Stimulated activated CD8-positive, alpha-beta memory T cell treated with anti-CD3 and anti-CD28 coated beads, Interleukin-12 subunit alpha, Interleukin-12 subunit beta, amount 100 ng/mL, for 1 hour (primary cell): ENCODE measurements at regions not wholly inside any gene's neighbourhood (a gene's known extent, or its start where the extent isn't known, plus 50 kb on each side); places are given as distances from the start of the nearest gene placed in this dataset.
"Not testable (repeated sequence)": the region's sequence is repeated elsewhere in the genome, so short reads cannot be mapped to it uniquely, and the experiment has no call there.

ENCODE experiments used
- DNase-seq: peaks from one replicate; pipeline ENCODE4 v3.0.0-alpha.2; 2020; ENCODE audit warnings: low read depth

DNA sequence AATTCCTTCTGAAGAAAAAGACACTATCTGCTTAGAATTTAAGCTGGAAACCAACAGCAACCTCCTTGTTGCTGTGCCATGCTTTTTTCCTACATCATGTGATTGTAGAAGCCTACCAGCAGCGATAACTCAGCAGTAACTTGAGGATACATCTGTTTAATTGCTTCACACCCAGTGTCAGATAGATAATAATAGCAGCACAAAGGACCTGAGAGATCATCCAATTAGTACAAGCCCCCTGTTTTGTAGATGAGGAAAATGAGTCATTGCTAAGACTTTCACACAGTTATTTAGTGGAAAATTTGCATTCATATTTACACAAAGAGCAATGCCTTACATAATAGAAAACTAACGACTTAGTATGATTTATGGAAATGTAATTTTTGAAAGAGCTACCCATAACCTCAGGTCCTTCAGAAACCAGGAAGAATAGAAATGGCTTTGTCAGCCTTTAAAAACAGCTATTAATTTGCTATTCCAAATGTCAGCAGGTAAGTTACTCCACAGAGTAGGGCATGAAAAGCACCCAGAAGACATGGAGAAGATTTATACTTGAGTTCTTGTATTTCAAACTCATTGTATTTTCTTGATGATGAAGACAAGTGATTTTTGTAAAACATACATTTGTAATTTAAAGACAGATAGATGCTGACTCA is 93.7 kb upstream of the SGCG start:
- DNase-seq: no peak

GRCh38 chr13:23087880-23088279 is 92.9 kb upstream of the SGCG start:
- no peak for DNase-seq

DNA sequence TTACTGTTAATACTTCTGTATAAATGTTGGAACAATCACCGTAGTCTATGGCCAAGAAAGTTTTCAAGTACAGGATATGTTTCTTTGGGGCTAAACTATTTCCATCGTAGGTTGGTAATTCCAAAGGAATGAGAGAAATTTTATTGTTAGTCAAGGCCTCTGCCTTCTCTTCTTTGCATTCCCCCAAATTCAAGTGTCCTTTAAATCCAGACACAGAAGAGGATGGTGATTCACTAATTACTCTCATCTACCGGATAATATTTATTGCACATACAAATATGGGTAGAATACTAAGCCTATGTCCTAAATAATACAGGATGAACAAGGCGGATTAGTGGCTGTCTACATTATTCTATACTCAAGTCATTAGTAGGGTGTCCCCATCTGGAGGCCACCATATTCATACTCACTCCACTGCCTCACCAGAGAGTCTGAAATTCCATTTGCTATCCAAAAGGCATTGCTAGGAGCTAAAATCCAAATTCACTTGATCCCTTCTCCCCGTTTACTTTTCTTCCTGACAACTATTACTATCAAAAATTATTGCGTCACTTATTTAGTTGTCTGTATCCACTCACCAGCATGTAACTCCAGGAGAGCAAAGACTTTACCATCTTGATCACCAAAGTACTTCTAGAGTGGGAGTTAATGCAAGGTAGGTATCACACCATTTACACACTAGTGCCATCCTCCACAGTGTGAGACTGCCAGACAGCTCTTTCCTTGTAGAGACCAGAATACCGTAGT is 82.4 kb upstream of the SGCG start:
- no peak for DNase-seq

DNA sequence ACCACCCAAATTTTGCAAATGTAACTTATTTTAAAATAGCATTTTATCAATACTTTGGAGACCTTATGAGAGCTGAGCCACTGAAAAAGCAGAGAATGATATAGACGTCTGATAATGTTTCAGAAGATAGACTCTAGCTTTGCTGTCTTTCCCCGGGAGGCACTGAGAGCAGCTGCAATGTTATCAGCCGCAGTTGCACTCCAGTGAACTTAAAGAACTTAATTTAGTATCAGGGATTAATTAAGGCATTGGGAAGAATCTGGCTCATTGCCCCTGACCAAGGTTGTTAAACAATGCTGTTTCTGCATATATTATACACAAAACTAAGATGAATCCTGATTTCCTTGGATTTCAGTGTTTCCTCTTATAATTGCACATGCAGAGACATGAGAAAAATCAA is 75.7 kb upstream of the SGCG start:
- DNase-seq: no peak

DNA sequence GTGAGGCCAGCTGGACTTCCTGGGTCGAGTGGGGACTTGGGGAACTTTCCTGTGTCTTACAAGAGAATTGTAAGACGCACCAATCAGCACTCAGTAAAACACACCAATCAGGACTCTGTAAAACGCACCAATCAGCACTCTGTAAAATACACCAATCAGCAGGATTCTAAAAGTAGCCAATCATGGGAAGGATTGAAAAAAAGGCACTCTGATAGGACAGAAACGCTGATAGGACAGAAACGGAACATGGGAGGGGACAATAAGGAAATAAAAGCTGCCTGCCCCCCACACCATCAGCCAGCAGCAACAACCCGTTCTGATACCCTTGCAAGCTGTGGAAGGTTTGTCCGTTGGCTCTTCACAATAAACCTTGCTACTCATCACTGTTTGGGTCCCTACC is 73.1 kb upstream of the SGCG start:
- no peak for DNase-seq

DNA sequence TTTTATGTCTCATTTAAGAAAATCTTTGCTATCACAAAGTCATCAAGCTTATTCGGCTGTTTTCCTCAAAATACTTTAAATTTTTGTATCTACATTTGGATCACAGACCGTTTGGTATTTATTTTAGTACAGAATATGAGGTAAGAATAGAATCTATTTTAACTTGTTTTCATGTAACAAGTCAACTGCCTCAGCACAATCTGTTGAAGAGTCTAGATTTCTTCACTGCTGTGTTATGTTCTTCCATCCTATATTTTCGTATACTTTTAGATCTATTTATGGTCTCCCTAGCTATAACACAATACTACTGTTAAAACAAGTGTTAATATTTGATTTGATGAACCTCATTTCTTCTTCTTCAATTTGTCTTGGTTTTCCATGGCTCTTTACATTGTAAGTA is 61.6 kb upstream of the SGCG start:
- DNase-seq: no peak

DNA sequence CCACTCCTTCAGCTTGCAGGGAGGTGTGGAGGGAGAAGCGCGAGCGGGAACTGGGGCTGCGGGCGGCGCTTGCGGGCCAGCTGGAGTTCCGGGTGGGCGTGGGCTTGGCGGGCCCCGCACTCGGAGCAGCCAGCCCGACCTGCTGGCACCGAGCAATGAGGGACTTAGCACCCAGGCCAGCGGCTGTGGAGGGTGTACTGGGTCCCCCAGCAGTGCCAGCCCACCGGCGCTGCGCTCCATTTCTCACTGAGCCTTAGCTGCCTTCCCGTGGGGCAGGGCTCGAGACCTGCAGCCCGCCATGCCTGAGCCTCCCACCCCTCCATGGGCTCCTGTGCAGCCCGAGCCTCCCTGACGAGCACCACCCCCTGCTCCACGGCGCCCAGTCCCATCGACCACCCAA is 53.2 kb upstream of the SGCG start:
- DNase-seq: not testable (repeated sequence)

- no peak for DNase-seq
Measured at GRCh38 chr13:23129331-23129730, 51.4 kb upstream of the SGCG start.
